ENCODE measurements at regions not wholly inside any gene's neighbourhood (a gene's known extent, or its start where the extent isn't known, plus 50 kb on each side); places are given as distances from the start of the nearest gene placed in this dataset.

DNA sequence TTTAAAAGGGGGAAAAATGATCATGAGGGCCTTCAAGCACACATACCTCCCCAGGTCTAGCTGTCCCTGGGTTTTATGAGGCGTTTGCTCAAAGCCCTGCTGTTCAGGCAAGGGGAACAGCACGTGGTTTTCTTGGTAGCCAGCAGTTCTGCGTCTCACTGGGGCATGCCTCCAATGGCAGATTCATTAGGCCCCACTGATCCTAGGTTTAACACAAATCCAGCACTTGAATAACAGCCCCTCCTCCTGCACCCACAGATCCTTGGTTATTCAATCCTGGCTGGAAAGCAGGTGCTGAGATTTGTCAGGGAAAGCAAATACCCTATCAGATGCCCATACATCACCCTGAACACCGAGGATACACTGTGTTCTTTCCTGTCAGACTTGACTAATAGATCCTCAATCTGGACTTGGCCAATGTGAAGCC, 106.4 kb downstream of the ZC3H11B start:
- Histone ChIP-seq H3K9me3 (no peaks in the 10 kb centered on the region), H3K4me2 (no peak overlapping the region), H3K4me3 (no peak overlapping the region), H3K27ac (no peak overlapping the region), H3K4me1 (no peaks in the 10 kb centered on the region)
- ChIA-PET CTCF (no interaction called here), POLR2A (no interaction called here)
- DNase-seq (ENCODE audit: low read depth in 1 of 2, low spot score in 1 of 2) (no peak), ATAC-seq (no peak), FAIRE-seq (no peak)
- WGBS (ENCODE audit: missing lambda C conversion rate) = 6% methylated on average over 4 of the region's 4 CpGs
- no peak for TF ChIP-seq FOSL2 (IDR thresholded peaks at IDR 0.05)
- TF ChIP-seq FOSL2 (CRISPR knock-in tag; IDR thresholded peaks at IDR 0.05) = no peak
- no peak for TF ChIP-seq NR3C1 (IDR thresholded peaks at IDR 0.05)
- TF ChIP-seq GATA3 (IDR thresholded peaks at IDR 0.05; ENCODE audit: borderline replicate concordance) = no peak
- TF ChIP-seq HOXB13 (CRISPR knock-in tag; IDR thresholded peaks at IDR 0.05; ENCODE audit: low read depth) = no peak

DNA sequence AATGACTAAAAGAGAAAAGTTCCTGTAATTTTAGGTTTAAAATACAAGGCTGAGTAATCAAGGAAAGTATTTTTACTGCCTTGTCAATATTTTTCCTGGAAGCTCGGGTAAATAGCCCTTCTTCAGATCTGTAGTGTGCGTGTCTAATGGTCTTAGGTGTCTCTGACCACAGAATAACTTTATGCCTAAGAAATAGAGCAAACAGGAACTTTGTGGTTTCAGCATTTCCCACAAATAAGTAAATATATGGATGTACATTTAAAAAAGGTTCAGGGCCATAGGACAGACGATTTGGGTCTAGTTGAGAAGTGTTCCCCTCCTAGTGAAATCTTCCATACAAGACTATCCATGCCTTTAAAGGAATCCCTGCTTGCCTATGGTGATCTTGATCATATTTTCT, 107.0 kb downstream of the ZC3H11B start:
- POLR2A ChIA-PET = no interaction called here
- TF ChIP-seq NPAS2 (CRISPR knock-in tag; IDR thresholded peaks at IDR 0.05; ENCODE audit: borderline replicate concordance) (no peak), PHF8 (IDR thresholded peaks at IDR 0.05; ENCODE audit: borderline replicate concordance, low read depth) (no peak), GATA3 (IDR thresholded peaks at IDR 0.05; ENCODE audit: borderline replicate concordance) (no peak), ZNF302 (CRISPR knock-in tag; IDR thresholded peaks at IDR 0.05) (no peak), ZC3H11A (IDR thresholded peaks at IDR 0.05) (no peak), EHMT2 (IDR thresholded peaks at IDR 0.05; ENCODE audit: low read depth) (no peak), MAX (IDR thresholded peaks at IDR 0.05) (no peak)
- TF ChIP-seq, protein P1, sequence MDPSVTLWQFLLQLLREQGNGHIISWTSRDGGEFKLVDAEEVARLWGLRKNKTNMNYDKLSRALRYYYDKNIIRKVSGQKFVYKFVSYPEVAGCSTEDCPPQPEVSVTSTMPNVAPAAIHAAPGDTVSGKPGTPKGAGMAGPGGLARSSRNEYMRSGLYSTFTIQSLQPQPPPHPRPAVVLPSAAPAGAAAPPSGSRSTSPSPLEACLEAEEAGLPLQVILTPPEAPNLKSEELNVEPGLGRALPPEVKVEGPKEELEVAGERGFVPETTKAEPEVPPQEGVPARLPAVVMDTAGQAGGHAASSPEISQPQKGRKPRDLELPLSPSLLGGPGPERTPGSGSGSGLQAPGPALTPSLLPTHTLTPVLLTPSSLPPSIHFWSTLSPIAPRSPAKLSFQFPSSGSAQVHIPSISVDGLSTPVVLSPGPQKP (IDR thresholded peaks at IDR 0.05; ENCODE audit: low read depth, low read length) = no peak
- Histone ChIP-seq H3K27ac (no peak overlapping the region), H3K4me2 (no peak overlapping the region), H3K4me3 (no peak overlapping the region), H3K9me3 (no peaks in the 10 kb centered on the region), H3K4me1 (no peaks in the 10 kb centered on the region)
- CTCF ChIA-PET = no interaction called here
- no peak for FAIRE-seq
- 31% methylated on average over 3 of the region's 3 CpGs for WGBS (ENCODE audit: missing lambda C conversion rate)
- no peak for DNase-seq (ENCODE audit: low read depth in 1 of 2, low spot score in 1 of 2)
- no peak for ATAC-seq

DNA sequence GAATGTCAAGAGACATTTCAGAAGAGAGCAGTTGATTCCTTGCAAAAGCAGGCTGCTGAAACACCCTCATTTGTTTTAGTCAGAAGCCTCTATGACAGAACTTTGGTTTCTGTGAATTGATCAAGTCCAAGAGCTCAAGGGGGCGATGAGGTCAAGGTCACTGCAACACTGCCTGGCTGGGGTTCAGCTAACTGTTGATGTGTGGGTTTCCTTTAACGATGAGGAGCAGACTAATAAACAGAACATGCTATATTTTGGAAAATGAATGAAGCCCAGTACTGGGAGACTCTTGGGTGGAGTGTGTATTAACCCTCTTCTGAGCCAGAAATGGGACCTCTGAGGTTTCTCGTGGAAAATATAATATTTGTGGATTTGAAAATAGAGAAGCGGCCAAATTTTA, 109.3 kb downstream of the ZC3H11B start:
- no peak for DNase-seq (ENCODE audit: low read depth in 1 of 2, low spot score in 1 of 2)
- no peak overlapping the region for H3K27ac ChIP-seq
- ATAC-seq = no peak
- no peak for FAIRE-seq
- TF ChIP-seq, protein P1 (IDR thresholded peaks at IDR 0.05; ENCODE audit: low read depth, low read length) = no peak
- TF ChIP-seq MYC (IDR thresholded peaks at IDR 0.05; ENCODE audit: borderline replicate concordance, low read length) (no peak), HOXB5 (CRISPR knock-in tag; IDR thresholded peaks at IDR 0.05) (no peak), CEBPB (IDR thresholded peaks at IDR 0.05) (no peak), PHF8 (IDR thresholded peaks at IDR 0.05; ENCODE audit: borderline replicate concordance, low read depth) (no peak), BHLHE40 (IDR thresholded peaks at IDR 0.05; ENCODE audit: low read depth, low read length) (no peak), HMGXB4 (CRISPR knock-in tag; IDR thresholded peaks at IDR 0.05; ENCODE audit: borderline replicate concordance) (no peak), HDAC2 (IDR thresholded peaks at IDR 0.05) (no peak), POLR2AphosphoS2 (conservative IDR thresholded peaks at IDR 0.05; ENCODE audit: low read length) (no peak), HEYL (CRISPR knock-in tag; IDR thresholded peaks at IDR 0.05) (no peak), SREBF2 (IDR thresholded peaks at IDR 0.05) (no peak), JUN (IDR thresholded peaks at IDR 0.05) (no peak), CBX2 (IDR thresholded peaks at IDR 0.05; ENCODE audit: borderline replicate concordance, low read depth) (no peak), EHF (CRISPR knock-in tag; IDR thresholded peaks at IDR 0.05) (no peak)
- TF ChIP-seq, protein P2, sequence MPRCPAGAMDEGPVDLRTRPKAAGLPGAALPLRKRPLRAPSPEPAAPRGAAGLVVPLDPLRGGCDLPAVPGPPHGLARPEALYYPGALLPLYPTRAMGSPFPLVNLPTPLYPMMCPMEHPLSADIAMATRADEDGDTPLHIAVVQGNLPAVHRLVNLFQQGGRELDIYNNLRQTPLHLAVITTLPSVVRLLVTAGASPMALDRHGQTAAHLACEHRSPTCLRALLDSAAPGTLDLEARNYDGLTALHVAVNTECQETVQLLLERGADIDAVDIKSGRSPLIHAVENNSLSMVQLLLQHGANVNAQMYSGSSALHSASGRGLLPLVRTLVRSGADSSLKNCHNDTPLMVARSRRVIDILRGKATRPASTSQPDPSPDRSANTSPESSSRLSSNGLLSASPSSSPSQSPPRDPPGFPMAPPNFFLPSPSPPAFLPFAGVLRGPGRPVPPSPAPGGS (IDR thresholded peaks at IDR 0.05) = no peak
- 47% methylated on average over 4 of the region's 4 CpGs for WGBS (ENCODE audit: missing lambda C conversion rate)
- POLR2A ChIA-PET = no interaction called here
- H3K9me3 ChIP-seq = no peaks in the 10 kb centered on the region
- H3K4me2 ChIP-seq = no peak overlapping the region
- no peaks in the 10 kb centered on the region for H3K4me1 ChIP-seq
- H3K4me3 ChIP-seq = no peak overlapping the region
- CTCF ChIA-PET = no interaction called here

Data from A549 (cell line).